Renal cortex interstitium (tissue), 11 donors: ENCODE measurements at regions not wholly inside any gene's neighbourhood (a gene's known extent, or its start where the extent isn't known, plus 50 kb on each side); places are given as distances from the start of the nearest gene placed in this dataset.
"Not testable (repeated sequence)": the region's sequence is repeated elsewhere in the genome, so short reads cannot be mapped to it uniquely, and the experiment has no call there.

ENCODE experiments used
- DNase-seq, 11 donors: peaks; one replicate each; pipeline ENCODE4 v3.0.0-alpha.2; 2013; ENCODE audit warnings: low read depth in 9 of 11, low spot score in 4 of 11; ENCODE audit errors: extremely low read depth in 1 of 11

DNA sequence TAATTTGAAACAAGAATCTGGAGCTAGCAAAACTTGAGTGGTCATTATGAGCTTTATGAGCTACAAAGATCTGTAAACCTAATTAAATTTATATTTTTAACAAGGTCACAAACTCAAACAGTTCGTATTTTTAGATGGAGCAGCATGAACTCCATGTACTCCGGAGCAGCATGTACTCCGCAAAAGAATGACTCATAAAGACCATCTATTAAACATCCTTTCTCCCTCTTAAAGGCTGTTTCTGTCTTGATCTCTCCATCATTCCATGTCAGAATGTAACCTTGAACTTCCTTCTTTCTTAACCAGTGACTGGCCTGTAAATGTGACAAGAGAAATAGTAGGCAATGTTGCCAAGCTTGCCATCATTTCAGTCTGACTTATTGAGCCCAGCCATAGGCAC is 696.9 kb downstream of the ZNF385D start:
- no peak for DNase-seq

DNA sequence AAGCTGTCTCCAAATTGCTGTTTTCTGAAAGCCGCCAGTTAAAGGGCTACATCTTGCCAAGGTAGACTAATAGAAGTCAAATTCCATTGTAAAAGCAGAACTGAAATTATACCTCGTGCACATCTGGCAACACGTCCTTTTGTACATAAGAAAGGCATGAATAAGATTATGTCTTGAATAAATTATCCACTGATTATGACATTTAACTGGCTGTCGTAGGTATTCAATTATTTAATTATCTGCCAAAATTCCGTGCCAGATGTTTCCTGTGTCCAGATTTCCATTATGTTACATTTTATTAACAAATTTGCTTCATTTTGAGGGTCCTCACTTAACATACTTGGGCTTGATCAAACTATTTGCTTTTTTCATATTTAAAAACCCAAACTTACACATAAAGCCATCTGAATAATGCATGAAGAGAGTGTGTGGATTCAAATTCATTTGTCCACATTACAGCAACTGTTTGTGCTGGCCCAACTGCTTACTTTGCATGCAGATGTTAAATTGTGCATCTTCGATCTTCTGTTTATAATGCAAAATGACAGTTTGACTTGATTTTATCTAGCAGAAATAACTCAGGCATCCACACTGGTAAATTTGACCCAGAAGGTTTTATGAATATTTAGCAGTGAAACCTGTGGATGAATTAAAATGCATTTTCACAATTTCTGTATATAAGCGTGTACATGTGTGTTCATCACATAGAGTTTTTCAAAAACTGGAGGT is 701.5 kb downstream of the ZNF385D start:
- DNase-seq, result no peak

DNA sequence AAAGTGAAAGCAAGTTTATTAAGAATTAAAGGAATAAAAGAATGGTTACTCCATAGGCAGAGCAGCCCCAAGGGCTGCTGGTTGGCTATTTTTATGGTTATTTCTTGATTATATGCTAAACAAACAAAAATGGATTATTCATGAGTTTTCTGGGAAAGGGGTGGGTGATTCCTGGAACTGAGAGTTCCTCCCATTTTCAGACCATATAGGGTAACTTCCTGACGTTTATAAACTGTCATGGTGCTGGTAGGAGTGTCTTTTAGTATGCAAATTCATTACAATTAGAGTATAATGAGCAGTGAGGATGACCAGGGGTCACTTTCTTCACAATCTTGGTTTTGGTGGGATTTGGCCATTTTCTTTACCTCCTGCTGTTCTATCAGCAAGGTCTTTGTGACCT is 707.9 kb downstream of the ZNF385D start:
- DNase-seq, result no peak

DNA sequence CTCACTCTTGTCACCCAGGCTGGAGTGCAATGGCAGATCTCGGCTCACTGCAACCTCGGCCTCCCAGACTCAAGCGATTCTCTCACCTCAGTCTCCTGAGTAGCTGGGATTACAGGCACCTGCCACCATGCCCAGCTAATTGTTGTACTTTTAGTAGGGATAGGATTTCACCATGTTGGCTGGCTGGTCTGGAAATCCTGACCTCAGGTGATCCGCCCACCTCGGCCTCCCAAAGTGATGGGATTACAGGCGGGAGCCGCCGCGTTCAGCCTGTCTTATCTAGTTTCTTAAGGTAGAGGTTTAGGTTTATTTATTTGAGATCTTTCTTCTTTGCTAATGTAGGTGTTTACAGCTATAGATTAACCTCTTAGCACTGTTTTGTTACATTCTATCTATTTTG is 708.8 kb downstream of the ZNF385D start:
- no peak for DNase-seq

DNA sequence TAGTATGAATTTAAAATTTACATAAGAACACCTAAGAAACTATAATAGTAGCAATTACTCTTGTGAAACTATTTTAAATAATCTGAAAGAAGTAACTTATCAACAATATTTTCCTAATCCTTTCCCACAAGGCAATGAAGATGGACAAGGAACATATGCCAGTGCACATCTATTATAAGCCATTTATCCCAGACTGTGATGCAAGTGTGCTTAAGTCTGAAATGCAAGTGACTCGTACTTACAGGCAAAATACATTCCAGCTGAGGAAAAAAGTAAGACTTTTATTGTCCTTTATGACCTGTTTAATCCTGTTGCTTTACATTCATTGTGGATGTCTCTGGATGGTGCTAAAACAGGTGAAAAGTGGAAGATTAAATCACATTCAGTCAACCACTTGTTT is 709.4 kb downstream of the ZNF385D start:
- no peak for DNase-seq

DNA sequence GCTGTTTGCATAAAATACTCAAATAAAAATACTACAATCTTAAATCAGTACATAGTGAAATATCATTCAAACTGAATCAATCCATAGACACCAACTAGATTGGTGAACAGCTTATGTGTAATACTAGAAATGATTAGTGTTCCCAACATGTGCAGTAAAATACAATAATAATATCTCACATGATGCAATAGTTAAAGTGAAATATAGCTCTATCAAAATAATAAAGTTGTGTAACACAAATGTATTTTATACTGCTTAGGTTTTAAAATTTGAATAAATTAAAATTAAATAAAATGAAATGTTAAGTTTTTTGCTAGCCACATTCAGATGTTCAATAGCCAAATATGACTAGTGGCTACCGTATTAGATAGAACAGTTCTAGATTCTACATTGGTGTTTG is 714.1 kb downstream of the ZNF385D start:
- no peak for DNase-seq

DNA sequence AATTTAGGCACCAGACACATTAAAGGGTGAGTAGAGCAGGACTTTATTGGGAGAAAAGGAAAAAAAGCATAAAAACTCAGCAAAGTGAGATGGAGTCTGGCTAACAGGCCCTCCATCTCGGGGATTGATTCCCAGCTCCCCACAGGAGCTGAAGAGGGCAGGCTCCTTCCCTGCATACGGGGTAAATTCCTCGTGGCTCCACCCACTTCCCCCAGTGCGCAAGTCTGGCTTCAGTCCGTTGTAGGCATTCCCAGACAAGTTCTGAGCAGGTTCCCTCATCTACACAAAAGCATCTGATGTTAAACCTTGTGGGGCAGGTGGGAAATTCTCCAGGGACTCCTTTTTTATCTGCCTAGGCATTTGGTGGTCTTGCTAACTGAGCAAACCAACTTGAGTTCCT is 722.6 kb downstream of the ZNF385D start:
- DNase-seq, result no peak

DNA sequence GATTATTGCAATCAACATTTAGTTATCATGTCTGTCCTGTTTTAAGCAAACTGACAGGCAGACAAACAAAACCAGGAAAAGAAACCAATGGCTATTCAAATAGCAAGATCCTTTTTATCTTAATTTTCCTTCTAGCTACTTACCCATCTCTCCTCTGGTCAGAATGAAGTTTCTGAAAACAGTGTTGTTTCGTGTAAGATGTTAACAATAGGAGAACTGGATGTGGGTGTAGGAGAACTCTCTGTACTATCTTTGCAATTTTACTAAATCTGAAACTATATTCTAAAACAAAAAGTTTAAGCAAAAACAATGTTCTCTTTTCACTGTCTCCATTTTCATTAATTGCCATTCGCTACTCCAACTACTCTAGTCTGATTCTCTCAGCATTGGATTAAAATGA is 726.4 kb downstream of the ZNF385D start:
- no peak for DNase-seq

DNA sequence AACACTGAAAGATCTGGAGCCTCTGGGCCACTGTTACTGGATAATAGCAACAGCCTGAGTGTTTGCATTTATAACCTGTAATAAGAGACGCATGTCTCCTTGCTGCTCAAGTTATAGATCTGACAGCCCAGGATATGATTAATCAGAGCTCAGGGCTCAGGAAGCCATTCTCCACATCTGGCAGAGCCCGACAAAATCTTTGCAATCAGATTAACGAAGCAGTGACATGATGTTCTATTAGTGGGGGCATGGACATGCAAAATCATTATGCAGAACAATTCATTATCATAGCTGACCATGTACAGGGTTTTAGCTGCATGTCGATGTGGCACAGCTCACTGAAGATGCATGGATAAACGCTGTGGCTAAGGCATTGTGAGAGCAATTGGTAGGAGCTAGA is 730.3 kb downstream of the ZNF385D start:
- DNase-seq, result no peak

DNA sequence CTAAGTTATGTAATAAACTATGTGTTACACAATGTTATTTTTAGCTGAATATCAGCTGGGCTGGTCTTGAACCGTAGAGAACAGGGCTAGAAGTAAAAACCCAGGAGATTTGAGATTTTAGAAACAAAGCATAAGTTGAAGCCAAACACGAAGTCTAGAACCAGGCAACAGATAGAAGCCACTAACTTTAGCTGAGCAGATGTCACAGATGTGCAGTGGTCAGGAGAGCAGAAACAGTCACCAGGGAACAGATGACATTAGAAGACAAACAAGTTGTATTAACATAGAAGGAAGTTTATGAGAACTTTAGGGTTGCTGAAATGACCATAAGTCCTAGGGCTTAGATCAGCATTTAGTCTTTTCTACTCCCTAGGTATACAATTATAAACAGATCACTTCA is 731.0 kb downstream of the ZNF385D start:
- DNase-seq, result no peak

DNA sequence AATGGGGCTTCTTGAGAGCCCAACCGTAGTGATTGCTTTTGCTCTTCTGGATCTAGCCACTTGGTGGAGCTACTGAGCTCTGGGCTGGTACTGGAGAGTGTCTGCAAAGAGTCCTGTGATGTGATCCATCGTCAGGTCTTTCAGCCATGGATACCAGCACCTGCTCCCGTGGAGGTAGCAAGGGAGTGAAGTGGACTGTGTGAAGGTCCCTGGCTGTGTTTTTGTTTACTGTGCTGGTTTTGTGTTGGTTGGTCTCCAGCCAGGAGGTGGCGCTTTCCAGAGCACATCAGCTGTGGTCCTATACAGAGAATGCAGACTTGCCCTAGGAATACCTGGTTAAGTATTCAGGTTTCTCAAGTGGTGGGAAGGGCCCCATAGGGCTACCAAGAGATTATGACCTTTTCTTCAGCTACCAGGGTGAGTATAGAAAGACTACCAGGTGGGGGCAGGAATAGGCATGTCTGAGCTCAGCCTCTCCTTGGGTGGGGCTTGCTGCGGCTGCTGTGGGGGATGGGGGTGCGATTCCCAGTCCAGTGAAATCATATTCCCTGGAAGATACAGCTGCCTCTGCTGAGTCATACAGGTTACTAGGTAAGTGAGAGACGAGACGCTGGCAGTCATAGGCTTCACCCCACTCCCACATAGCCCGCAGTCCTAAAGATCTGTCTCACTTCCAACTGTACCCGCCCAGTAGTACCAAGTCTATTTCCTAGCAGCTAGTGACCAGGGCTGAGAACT is 733.7 kb downstream of the ZNF385D start:
- DNase-seq, result no peak

DNA sequence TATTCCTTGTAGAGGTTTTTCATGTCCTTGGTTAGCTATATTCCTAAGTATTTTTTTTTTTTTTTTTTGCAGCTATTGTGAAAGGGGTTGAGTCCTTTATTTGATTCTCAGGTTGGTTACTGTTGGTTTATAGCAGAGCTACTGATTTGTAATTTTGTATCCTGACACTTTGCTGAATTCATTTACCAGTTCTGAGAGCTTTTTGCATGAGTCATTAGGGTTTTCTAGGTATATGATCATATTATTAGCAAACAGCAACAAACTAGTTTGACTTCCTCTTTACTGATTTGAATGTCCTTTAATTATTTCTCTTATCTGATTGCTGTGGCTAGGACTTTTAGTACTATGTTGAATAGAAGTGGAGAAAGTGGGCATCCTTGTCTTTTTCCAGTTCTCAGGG is 737.4 kb downstream of the ZNF385D start:
- no peak for DNase-seq

DNA sequence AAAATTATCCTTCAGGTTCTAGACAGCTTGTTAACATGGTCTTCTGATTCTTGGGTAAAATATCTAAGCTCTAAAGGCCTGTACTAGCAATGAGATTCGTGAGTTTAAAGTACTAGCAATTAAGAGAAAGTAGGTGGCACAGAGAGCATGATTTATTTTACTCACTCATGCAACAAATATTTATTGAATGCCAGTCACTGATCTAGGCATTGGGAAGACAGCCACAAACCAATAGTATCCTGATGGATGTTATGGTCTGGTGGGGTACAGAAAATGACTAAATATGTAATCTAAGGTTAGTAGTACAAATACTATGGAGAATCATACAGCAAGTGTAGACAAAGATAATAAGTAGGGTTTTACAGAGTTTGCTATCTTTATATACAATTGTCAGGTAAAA is 751.3 kb downstream of the ZNF385D start:
- no peak for DNase-seq

DNA sequence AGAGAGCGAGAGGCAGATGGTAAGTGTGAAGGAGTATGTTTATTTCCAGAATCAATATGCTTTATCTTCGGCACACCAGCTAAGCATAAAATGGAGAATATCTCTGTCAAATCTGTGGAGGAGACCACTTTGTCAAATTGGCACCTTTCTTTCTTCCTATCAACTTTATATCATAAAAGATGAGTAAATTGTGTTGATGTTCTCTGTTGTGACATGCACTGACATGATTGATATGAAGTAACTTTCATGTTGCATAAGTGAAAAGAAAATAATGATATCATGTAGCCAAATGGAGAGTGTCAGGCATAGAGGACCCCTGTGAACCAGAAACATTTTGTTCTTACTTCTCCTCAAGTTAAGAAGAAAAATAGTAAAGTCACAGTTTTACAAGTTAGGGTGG is 753.8 kb downstream of the ZNF385D start:
- no peak for DNase-seq

DNA sequence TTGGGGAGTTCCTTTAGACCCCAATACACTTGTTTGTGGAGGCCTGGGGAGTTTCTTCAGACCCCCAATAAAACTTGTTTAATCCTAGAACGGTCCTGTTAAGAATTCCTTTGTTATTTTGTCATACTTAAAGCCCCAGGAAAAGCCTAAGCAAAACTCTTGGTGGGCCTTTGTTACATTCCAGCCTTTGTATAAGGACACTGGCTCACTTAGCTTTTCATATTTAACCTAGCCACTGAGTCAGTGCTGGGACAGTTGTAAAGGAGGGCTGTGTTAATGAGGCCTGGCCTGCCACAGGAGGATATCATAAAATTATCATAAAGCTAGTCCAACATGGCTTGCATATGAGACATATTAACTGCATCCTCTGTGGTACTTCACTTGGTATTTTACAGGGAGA is 760.1 kb downstream of the ZNF385D start:
- no peak for DNase-seq

DNA sequence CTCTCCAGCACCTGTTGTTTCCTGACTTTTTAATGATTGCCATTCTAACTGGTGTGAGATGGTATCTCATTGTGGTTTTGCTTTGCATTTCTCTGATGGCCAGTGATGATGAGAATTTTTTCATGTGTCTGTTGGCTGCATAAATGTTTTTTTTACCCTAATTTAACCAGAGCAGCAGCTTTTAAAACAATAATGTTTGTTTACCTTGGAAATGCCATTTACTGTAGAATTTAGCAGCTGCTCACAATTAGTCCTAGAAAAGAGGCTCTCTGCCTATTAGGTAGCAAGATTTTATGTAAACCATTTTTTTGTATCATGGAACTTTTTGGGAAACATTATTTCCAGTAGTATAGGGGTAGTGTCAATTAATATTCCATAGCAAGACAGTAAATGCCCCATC is 761.4 kb downstream of the ZNF385D start:
- DNase-seq, result not testable (repeated sequence)

DNA sequence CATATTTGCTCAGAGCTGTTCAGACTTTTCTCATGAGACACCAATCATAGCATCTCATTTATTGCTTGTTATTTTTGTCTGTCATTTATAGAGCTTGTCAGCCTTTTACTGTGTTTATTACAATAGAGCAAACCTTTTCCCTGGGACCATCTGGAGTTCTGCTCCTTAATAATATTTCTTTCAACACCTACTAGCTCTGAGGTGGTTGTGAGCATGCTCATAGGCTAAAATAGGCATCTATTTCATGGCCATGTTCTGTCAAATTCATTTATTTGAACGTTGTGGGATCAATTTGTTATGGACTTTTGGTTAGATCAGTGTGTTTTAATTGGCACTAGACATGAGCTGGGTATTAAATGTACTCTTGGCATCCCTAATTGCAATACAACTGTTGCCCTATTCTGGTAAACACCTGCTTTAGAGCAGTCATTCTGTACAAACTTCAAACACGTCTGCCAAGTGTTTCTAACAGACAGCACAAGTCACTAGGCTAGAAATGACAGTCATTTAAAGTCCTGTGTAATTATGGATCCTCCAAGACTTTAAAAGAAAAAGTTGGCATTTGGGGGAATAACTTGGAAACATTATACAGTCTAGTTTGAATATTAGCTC is 766.3 kb downstream of the ZNF385D start:
- DNase-seq, result no peak

DNA sequence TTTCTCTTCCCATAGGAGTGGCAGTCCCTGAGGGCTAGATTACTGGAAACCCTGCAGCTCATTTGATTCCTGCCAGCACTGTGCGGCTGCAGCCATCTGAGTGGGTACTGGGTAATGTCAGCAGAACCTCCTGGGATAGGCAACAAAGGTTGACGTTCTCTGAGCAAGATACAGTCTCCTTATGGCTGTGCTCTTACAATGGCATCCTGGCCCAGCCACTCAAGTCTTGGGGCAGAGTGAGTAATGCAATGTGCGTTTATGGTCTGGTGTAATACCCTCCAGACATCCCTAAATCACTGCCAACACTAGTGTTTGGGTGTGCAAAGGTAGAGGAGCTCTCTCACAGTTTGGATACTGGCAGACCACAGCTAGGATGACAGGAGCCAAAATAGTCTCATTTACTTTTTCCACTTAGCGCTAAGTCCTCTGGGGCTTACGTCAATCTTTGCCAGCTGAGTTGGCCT is 775.8 kb downstream of the ZNF385D start:
- DNase-seq, result no peak

DNA sequence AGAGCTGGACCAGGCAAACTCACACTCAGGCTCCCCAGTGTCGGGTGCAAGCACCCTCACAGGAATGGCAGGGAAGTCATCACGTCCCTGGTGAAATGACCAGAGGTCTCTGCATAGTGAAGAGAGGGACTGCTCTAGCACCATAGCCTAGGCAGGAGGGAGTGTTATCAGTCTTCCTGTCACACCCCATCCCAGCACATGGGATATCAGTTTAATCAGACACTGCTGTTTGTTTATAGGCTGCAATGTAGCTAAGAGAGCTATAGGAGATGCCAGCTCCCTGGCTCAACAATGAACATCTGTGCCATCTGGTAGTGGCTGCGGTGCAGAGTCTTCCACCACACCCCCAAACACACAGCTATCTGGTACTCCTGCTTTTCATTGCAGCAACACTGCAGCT is 776.6 kb downstream of the ZNF385D start:
- DNase-seq, result no peak

DNA sequence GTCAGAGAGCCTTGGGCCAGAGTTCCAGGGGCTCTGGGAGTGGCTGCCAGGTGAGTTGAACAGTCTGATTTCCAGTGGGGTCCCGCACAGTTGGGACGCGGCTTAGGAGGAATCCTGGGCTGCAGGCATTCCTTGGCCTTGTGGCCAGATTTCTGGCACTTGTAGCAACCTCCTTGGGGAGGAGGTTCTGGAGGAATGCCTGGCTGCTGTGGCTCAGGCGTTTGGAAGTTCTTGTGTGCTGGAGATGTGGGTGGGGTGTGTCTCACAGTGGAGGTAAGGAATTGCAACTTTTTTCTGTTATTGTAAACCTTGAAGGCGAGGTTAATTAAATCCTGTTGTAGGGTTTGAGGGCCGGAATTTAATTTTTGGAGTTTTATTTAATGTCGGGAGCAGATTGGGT is 780.2 kb downstream of the ZNF385D start:
- not testable (repeated sequence) for DNase-seq
